Epithelial cell of prostate (primary cell): ENCODE measurements at regions not wholly inside any gene's neighbourhood (a gene's known extent, or its start where the extent isn't known, plus 50 kb on each side); places are given as distances from the start of the nearest gene placed in this dataset.
"Not testable (repeated sequence)": the region's sequence is repeated elsewhere in the genome, so short reads cannot be mapped to it uniquely, and the experiment has no call there.

Experiments
- DNase-seq: peaks from one replicate; pipeline ENCODE4 v3.0.0-alpha.2; 2011; ENCODE audit warnings: low read depth, low spot score
- H3K27ac ChIP-seq: fragments of 450-650 bp; 2 replicates; pipeline ENCODE4 v1.5.1; 2017; ENCODE audit warnings: mild to moderate bottlenecking

DNA sequence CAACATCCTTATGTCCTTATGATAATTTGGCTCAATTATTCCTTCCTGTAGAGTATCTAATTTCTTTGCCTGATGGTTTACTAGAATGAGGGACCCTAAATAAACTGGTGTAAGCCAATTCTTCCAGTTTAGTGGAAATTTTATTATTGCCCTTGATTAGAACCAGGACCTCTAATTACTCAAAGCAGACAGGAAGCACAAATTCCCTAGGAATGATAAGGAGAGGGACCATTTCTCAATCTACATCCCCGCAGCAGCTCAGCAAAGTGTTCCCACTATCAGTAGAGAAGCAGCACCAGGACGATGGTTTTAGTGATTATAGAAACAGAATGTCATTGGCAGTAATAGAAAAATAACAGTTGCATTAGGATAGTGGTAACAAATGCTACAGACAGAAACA is 97.1 kb downstream of the PLPPR4 start:
- no peak overlapping the region for H3K27ac ChIP-seq
- DNase-seq, result no peak

DNA sequence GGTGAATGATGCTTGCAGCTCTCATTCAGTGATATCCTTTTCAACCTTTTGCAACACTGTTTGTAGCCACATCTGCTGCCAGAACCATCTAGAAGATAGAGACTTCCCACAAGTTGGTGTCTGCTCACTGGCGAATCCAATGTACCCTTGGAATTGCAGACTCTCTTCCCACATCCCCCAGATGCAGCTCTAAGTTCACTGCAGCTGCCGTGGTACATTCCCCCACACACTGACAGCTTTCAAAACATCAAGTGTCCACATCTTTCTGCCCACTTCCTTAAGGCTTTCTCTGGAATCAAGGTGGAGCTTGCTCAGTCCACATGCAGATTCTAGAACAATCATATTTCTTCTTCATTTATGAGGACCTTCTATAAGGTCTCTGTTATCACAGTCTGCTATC is 99.2 kb downstream of the PLPPR4 start:
- H3K27ac ChIP-seq, result no peak overlapping the region
- DNase-seq, result no peak

DNA sequence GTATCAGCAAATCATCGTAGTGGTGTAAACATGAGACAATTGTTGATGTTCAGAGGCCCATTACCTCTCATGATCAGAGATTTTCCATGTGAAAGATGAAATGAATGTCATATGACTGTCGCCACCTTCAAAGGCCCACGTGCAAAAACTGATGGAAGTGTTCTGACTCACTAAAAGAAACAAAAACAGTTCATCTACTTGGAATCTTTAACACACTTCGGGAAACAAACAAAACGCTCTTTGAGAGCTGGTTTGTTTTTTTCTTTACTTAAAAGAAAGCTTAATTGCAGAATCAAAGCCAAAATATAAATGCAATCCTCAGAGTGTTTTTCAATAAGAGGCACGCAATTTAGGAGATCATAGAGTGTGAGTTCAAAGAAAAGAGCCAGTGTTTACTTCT is 100.8 kb downstream of the PLPPR4 start:
- no peak overlapping the region for H3K27ac ChIP-seq
- no peak for DNase-seq

DNA sequence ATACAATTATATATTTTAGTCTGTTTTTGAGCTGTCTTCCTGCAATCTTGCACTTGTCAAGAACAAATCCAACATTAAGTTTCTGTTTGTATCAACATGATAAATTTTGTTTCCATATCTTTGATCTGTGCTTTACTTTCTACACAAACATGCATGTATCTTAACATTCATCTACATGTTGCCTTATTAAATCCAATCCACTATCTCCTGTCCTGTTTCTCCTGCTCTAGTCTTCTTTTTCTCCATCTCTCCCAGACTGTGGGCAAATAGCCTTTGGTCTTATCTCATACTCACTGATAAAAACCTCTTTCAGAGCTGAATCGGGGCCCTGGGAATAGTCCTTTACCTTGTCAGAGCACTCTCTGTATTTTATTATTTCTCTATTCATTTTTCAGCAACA is 101.3 kb downstream of the PLPPR4 start:
- no peak overlapping the region for H3K27ac ChIP-seq
- no peak for DNase-seq

DNA sequence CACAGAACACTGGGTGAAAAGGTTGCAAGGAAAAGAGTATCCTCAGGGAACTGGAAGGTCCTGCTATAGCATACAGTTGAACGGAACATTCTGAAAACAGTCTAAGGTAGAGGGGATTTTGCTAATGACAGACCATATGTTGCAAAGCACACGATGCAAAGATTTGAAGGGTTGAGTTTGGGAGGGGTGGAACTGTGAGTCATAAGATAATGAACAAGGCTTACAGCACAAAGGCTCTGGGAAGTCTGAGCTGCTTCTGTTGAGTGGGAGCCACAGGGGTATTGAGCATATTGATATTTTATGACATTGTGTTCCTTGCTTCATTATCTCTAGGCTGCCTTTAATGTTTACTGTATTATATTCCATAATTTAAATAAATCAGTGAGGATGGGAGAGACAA is 104.9 kb downstream of the PLPPR4 start:
- no peak for DNase-seq
- no peak overlapping the region for H3K27ac ChIP-seq

DNA sequence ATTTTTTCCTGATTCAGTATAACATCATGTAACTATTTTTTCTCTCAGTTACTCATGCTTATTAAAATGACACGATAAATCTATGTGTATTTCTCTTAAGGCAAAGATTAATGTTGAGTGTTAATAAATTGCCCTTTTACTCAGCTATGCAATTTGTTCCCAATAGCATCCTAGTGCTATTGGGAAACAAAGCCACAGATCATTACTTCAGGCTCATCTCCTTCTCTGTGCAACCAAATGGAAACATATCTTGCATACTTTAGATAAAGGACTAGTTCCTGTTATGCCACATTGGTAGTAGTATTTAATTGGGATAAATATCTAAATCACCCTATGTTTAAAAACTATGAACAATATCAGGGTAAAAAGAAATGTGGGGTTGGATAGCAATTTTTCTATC is 106.2 kb downstream of the PLPPR4 start:
- no peak for DNase-seq
- H3K27ac ChIP-seq, result no peak overlapping the region

DNA sequence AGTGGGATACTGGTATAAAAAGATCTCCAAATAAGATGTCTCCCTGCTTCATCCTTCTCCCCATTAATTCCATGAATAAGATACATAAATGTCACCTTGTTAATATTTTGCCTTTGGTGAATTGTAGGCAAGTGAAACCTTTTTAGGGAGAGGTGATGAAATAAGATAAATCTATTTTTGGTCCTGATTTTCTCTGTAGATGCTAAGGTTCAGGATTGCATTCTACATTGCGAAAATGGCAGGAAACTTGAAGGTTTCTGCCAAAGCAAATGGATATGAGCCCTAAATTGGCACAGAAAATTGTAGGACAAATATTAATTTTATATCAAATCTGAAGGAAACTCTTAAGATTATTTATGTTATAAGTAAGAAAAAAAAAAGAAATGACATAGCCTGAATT is 107.1 kb downstream of the PLPPR4 start:
- no peak for DNase-seq
- no peak overlapping the region for H3K27ac ChIP-seq

DNA sequence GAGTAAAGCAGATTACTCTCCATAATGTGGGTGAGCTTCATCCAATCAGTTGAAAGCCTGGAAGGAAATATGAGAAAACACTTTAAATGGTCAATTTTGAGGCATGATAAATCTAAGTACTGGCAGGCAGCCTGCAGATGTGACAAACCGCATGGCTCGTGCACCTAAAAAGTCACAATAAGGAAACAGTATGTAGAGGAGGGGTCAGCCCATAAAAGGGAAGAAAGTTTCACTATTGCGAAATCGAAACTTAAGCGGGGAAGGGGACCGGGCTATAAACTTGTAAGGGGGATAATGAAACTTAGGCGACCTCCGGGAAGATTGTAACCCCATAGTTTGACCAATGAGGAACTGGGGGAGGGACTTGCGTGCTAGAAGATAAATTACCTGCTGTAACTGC is 109.8 kb downstream of the PLPPR4 start:
- H3K27ac ChIP-seq, result no peak overlapping the region
- DNase-seq, result no peak

DNA sequence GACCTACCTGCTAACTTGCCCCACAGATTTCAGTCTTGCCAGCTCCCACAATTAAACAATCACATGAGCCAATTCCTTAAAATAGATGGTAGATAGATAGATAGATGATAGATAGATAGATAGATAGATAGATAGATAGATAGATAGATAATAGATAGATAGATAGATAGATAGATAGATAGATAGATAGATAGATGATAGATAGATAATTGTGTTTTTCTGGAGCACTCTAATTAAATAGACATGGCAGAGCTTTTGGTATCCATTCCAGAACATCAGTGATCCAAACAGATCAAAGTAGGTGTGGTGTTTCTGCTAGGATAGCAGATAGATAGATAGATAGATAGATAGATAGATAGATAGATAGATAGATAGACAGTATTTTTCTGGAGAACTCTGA is 110.4 kb downstream of the PLPPR4 start:
- not testable (repeated sequence) for H3K27ac ChIP-seq

DNA sequence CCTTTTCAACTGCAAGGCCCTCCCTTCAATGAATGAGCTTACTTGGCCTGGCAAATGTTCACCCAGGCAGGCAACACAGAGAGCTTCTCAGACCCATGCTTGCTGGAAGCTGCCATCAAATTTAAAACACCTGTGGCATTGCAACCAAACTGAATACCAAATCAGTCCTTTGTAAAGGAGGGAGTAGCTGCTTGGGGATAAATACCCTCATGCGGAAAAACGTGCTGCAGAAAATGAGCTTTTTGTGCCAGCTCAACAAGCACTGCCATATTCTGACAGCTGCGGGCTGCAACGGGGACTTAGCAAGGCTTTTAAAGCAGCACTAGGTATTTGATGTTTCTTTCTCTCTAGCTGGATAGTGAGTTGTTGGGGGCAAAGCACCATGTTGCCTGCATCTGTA is 119.7 kb downstream of the PLPPR4 start:
- no peak for DNase-seq
- no peak overlapping the region for H3K27ac ChIP-seq

More for the DNA sequence above, 110.4 kb downstream of the PLPPR4 start:
- not testable (repeated sequence) for DNase-seq

DNA sequence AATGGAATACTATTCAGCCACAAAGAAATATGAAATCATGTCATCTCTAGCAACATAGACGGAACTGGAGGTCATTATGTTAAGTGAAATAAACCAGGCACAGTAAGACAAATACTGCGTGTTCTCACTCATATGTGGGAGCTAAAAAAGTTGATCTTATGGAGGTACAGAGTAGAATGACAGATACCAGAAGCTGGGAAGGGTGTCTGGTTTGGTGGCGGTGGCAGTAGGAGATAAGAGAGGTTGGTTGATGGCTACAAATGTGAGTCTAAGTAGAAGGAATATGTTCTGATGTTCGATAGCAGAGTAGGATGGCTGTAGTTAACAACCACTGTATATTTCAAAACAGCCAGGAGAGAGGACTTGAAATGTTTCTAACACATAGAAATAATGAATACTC is 121.6 kb downstream of the PLPPR4 start:
- no peak for DNase-seq
- H3K27ac ChIP-seq, result no peak overlapping the region

DNA sequence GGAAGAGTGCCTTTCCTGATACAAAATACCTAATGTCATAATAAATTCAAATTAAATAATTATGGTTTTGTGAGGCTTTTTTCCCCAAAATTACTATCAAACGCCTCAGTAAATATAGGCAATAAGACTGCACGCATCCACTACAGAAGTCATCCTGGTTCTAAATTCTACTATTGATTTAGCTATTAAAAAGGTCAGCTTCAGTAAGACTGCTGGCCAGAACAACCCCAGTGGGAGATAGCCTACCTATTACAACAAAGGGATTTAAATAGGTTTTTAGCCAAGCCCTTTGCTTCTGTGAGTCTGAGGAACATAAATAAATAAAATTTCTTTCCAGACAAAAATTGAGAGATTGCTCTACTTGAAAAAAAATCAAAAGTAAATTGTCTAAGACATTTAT is 132.1 kb downstream of the PLPPR4 start:
- no peak for DNase-seq
- no peak overlapping the region for H3K27ac ChIP-seq

DNA sequence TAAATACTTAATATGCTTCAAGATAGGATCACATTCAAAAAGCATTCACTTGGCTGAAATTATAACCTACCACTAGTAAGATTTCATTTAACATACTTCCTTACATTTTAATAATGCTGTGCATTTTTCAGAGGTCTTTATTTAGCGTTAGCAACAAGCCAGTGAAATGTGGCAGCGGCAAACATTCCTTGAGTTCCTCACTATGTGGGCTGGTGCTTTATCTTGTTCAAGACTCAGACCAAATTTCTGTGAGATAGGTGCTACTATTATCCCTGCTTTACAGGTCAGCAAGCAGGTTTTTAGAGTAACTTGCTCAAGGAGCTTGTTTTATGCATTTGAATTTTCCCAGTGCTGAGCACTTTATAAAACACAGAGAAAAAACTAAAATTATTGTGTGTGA is 132.7 kb downstream of the PLPPR4 start:
- no peak for DNase-seq
- no peak overlapping the region for H3K27ac ChIP-seq

DNA sequence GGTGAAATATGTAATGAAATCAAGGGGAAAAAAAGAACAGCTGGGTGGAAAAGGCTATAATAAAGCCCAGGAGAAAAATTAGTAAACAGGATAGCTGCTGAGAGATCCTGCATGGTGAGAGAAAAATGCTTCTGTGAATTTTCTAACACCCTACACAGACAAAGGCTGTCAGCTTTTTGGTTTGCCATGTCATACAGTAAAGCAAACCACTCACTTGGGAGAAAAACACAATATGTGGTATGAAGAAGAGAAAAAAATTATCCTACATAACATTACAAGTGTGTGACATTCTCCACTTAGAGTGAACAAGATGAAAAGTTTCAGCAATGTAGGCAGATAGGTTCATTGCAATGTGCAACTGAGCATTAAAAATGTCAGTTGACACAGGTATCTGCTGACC is 133.6 kb downstream of the PLPPR4 start:
- no peak for DNase-seq

DNA sequence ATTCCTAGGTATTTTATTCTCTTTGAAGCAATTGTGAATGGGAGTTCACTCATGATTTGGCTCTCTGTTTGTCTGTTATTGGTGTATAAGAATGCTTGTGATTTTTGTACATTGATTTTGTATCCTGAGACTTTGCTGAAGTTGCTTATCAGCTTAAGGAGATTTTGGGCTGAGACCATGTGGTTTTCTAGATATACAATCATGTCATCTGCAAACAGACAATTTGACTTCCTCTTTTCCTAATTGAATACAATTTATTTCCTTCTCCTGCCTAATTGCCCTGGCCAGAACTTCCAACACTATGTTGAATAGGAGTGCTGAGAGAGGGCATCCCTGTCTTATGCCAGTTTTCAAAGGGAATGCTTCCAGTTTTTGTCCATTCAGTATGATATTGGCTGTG is 137.3 kb downstream of the PLPPR4 start:
- DNase-seq, H3K27ac ChIP-seq: not testable (repeated sequence)

More for the DNA sequence above, 133.6 kb downstream of the PLPPR4 start:
- no peak overlapping the region for H3K27ac ChIP-seq

DNA sequence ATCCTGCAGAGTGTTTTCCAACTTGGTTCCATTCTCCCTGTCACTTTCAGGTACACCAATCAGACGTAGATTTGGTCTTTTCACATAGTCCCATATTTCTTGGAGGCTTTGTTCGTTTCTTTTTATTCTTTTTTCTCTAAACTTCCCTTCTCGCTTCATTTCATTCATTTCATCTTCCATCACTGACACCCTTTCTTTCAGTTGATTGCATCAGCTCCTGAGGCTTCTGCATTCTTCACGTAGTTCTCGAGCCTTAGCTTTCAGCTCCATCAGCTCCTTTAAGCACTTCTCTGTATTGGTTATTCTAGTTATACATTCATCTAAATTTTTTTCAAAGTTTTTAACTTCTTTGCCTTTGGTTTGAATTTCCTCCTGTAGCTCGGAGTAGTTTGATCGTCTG is 140.1 kb downstream of the PLPPR4 start:
- not testable (repeated sequence) for DNase-seq, H3K27ac ChIP-seq

DNA sequence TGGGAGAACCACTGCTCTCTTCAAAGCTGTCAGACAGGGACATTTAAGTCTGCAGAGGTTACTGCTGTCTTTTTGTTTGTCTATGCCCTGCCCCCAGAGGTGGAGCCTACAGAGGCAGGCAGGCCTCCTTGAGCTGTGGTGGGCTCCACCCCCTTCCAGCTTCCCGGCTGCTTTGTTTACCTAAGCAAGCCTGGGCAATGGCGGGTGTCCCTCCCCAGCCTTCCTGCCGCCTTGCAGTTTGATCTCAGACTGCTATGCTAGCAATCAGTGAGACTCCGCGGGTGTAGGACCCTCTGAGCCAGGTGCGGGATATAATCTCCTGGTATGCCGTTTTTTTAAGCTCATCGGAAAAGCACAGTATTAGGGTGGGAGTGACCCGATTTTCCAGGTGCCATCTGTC is 141.0 kb downstream of the PLPPR4 start:
- DNase-seq, H3K27ac ChIP-seq: not testable (repeated sequence)

DNA sequence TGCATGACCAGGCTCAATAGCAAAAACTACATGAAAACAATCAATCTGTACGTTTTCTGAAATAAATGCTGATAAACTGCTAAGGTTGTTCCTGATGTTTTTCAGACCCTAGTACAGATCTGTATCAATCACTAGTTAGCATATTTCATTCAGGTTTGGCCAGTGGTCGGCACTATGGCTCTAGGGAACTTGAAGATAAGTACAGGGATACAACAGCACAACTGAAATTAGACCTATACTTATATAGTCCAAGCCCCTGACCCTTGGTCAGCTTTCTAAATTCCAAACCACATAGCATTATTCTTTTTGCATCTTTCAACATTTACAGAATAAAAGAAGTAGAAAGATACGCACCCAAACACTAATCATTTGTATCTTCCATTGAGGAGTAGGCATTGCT is 142.7 kb downstream of the PLPPR4 start:
- no peak overlapping the region for H3K27ac ChIP-seq
- DNase-seq, result no peak

DNA sequence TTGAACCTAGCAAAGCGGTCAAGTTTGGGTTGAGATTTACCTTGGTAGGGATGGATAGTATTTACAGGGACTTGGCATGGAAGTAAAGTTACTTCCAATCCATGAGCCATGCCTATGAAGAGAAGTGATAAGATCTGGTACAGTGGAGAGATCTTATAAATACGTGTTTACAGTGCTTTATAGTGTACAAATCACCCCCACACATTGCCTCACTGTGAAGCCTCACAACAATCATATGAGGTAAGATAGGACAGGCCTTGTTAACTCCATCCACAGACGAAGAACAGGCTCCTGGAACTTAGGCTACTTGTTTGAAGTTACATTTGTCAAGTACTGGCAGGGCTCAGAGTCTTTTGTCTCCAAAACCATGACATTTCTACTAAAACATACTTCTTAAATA is 159.8 kb downstream of the PLPPR4 start:
- no peak overlapping the region for H3K27ac ChIP-seq

DNA sequence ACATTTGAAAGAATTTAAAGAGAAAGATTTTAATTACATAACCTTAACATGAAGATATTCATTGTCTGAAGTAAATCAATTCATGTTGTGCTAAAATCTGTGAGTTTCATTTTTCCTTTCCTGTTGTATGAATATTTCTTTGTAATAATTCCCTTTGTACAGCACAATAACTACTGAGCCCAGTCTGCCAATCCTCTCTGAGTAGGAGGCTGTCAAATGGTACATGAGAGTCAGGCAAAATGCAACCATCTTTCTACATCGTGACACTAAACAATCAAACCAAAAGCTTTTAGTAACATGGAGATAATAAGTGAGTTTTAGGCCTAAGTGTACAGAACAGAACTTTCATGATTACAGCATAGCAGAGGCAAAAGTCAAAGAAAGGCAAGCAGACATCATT is 165.5 kb downstream of the PLPPR4 start:
- no peak overlapping the region for H3K27ac ChIP-seq
- DNase-seq, result no peak

More for the DNA sequence above, 159.8 kb downstream of the PLPPR4 start:
- DNase-seq, result no peak

DNA sequence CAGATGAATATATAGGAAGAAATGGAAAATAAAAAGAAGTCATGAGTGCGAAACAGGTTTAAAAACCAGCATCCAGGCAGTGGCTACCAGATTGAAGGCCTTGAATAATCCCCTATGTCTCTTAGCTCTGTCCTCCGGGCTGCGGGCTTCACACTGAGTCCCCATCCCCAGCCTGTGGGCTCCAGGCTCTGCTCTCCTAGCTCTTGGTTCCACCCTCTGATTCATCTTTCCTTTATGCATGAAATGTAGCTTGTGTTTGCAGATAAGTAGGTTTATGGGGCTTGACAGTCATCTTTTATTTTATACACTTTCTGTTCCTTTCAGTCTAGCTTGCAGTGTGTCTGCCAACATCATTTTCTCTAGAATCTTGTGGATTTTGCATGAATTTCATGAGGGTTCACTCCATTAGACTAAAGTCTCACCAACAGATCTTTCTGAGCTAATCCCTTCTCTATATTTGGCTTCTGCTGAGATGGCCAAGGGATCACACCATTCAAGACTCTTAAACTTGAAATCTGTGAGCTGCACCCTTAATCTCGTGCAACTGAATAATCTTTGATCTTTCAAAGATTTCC is 174.5 kb downstream of the PLPPR4 start:
- DNase-seq, result no peak
- H3K27ac ChIP-seq, result no peak overlapping the region

DNA sequence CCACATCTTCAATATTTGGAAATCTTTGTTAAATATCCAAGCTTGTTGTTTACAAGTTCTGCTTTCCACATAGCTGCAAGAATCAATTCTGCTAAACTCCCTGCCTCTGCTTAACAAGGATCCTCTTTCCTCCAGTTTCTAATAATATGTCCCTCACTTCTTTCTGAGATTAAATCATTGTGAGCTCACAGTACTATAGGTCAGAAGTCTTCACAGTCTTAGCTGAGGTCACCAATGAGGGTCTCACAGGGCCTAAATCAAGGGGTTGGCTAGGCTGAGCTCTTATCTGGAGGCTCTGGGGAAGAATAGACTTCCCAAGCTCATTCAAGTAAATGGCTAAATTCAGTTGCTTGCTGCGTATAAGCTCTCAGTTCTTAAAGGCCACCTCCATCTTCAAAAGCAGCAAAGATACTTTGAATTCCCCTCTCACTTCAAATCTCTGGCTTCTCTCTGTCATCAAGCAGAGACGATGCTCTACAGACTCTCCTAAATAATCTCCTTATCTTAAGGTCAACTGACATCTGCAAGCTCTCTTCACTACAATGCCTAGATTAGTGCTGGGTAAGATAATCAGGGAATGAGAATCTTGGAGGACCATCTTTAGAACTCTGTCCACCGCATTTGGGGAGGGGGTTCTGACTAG is 175.3 kb downstream of the PLPPR4 start:
- no peak for DNase-seq

More for the DNA sequence above, 175.3 kb downstream of the PLPPR4 start:
- H3K27ac ChIP-seq, result no peak overlapping the region
